A673 (cell line): ENCODE measurements at regions not wholly inside any gene's neighbourhood (a gene's known extent, or its start where the extent isn't known, plus 50 kb on each side); places are given as distances from the start of the nearest gene placed in this dataset.
"Not testable (repeated sequence)": the region's sequence is repeated elsewhere in the genome, so short reads cannot be mapped to it uniquely, and the experiment has no call there.

Source experiments
- EZH2 ChIP-seq: fragments of 200-600 bp; sonication (generic); IDR thresholded peaks from 2 replicates; pipeline ENCODE4 v1.6.1; 2017; ENCODE audit warnings: borderline replicate concordance, low read depth, mild to moderate bottlenecking, mixed read lengths, antibody characterized with exemption, low read length; ENCODE audit not compliant: poor library complexity, severe bottlenecking
- TF ChIP-seq, protein P1 (sequence below): fragments of 300-800, 200-600 bp; sonication (generic); conservative IDR thresholded peaks from 2 replicates; pipeline ENCODE4 v1.5.1; 2017; ENCODE audit warnings: low read depth, mild to moderate bottlenecking, antibody characterized with exemption, low read length, moderate library complexity, mixed read lengths

DNA sequence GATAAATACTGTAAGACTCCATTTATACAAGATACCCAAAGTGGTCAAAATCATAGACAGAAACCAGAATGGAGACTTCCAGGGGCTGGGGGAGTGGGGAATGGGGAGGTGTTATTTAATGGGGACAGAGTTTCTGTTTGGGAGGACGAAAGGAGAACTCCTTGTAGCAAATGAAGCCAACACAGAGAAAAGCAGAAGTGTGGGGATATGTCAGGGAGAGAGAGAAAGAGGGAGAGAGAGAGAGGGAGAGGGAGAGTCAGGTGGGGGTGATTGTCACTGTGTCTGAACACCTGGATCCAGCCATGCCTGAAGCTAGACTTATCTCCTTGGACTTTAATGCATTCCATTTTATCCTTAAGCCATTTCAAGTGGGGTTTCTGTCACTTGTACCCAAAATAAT is 234.7 kb downstream of the BCL11B start:
- TF ChIP-seq, protein P1, sequence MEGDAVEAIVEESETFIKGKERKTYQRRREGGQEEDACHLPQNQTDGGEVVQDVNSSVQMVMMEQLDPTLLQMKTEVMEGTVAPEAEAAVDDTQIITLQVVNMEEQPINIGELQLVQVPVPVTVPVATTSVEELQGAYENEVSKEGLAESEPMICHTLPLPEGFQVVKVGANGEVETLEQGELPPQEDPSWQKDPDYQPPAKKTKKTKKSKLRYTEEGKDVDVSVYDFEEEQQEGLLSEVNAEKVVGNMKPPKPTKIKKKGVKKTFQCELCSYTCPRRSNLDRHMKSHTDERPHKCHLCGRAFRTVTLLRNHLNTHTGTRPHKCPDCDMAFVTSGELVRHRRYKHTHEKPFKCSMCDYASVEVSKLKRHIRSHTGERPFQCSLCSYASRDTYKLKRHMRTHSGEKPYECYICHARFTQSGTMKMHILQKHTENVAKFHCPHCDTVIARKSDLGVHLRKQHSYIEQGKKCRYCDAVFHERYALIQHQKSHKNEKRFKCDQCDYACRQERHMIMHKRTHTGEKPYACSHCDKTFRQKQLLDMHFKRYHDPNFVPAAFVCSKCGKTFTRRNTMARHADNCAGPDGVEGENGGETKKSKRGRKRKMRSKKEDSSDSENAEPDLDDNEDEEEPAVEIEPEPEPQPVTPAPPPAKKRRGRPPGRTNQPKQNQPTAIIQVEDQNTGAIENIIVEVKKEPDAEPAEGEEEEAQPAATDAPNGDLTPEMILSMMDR: not testable (repeated sequence)
- not testable (repeated sequence) for TF ChIP-seq EZH2
